ENCODE measurements at regions not wholly inside any gene's neighbourhood (a gene's known extent, or its start where the extent isn't known, plus 50 kb on each side); places are given as distances from the start of the nearest gene placed in this dataset.

DNA sequence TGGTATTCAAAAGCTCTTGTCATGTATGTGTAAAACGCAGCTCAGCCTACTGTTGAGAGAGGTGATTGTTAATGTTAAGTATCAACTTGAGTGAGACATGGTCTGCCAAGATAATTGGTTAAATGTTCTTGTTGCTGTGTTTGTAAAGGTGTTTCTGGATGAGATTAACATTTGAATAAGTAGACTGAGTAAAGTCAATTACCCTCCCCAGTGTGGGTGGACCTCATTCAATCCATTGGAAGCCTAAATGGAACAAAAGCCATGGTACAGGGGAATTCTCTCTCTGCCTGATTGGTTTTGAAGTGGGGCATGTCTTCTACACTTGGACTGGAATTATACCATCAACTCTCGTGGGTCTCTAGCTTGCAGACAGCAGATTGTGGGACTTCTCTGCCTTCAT lies 63.8 kb upstream of the RERGL start:
- Histone ChIP-seq H3K27me3 (ENCODE audit: control insufficient read depth, insufficient read depth, low read length) (no peaks in the 10 kb centered on the region), H3K4me3 (ENCODE audit: low read length) (no peak overlapping the region), H3K9me3 (ENCODE audit: control insufficient read depth, low read depth, low read length) (peaks cover 7% of the 10 kb centered on the region), H3K4me1 (ENCODE audit: control insufficient read depth, insufficient read depth, low read length) (no peaks in the 10 kb centered on the region), H3K27ac (ENCODE audit: low read length) (no peak overlapping the region), H3K36me3 (ENCODE audit: control insufficient read depth, insufficient read depth, low read length) (no peaks in the 10 kb centered on the region)
- DNase-seq, result no peak
- WGBS (ENCODE audit: insufficient coverage, low lambda C conversion rate), result 60% methylated on average over 1 of the region's 2 CpGs

DNA sequence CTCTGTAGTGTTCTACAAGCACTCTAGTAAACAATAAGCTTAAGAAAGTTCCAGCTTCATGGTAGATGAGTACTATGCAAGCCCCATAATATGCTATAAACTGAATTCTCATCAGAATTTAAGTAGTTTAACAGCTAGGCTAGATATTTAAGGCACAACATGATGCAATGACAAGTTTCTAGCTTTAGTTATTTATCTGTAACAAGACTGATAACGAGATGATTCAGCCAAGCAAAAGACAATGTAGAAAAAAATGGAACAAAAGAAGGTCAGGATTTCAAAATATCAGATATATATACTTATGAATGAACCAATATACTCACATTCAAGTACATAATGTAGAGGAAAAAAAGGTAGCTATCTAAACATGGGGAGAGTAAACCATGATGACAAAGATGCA lies 61.0 kb upstream of the RERGL start:
- no peak for DNase-seq
- Histone ChIP-seq H3K4me3 (ENCODE audit: low read length) (no peak overlapping the region), H3K27me3 (ENCODE audit: control insufficient read depth, insufficient read depth, low read length) (no peaks in the 10 kb centered on the region), H3K9me3 (ENCODE audit: control insufficient read depth, low read depth, low read length) (peaks cover 7% of the 10 kb centered on the region), H3K36me3 (ENCODE audit: control insufficient read depth, insufficient read depth, low read length) (no peaks in the 10 kb centered on the region), H3K4me1 (ENCODE audit: control insufficient read depth, insufficient read depth, low read length) (no peaks in the 10 kb centered on the region), H3K27ac (ENCODE audit: low read length) (no peak overlapping the region)
- 78% methylated on average over 1 of the region's 1 CpG for WGBS (ENCODE audit: insufficient coverage, low lambda C conversion rate)

DNA sequence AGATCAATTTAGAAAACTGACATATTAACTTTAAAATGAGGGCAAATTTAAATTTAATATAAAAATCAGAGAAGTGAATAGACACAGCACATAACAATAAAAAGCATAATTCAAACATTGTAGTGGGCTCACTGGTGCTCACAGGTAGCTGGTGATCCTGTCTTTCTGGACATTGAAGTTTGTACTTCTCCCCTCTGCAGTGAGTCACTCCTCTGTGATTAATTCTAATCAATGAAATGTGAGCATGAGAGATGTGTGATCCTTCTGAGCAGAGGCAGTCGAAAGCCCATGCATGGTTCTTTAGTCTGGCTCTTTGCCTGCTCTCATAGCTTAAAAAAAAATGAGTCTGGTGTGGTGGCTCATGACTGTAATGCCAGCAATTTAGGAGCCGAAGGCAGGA lies 59.0 kb upstream of the RERGL start:
- DNase-seq, result no peak
- H3K27me3 ChIP-seq (ENCODE audit: control insufficient read depth, insufficient read depth, low read length), result no peaks in the 10 kb centered on the region
- H3K36me3 ChIP-seq (ENCODE audit: control insufficient read depth, insufficient read depth, low read length), result no peaks in the 10 kb centered on the region
- H3K9me3 ChIP-seq (ENCODE audit: control insufficient read depth, low read depth, low read length), result no peaks in the 10 kb centered on the region
- H3K4me1 ChIP-seq (ENCODE audit: control insufficient read depth, insufficient read depth, low read length), result no peaks in the 10 kb centered on the region
- no peak overlapping the region for H3K4me3 ChIP-seq (ENCODE audit: low read length)
- H3K27ac ChIP-seq (ENCODE audit: low read length), result no peak overlapping the region
- no CpG with 5 or more reads among the region's 2 CpGs for WGBS (ENCODE audit: insufficient coverage, low lambda C conversion rate)

DNA sequence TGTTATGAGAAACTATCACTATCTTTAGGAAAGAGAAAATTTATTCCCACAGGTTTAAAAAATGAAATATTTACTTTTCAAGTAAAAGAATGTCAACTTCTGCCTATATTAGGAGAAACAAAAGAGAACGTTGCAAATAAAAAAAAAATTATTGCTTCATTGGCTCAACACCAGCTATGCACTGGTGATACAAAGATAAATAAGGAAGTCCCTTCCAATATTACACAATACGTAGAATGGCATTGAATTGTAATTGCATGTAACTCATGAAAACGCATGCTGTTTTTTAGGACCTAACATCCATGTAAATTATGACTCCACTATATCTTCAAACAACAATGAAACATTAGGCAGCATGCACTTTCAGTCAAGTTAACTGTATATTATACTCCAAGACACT lies 56.4 kb upstream of the RERGL start:
- no peaks in the 10 kb centered on the region for H3K9me3 ChIP-seq (ENCODE audit: control insufficient read depth, low read depth, low read length)
- H3K36me3 ChIP-seq (ENCODE audit: control insufficient read depth, insufficient read depth, low read length), result no peaks in the 10 kb centered on the region
- no peaks in the 10 kb centered on the region for H3K27me3 ChIP-seq (ENCODE audit: control insufficient read depth, insufficient read depth, low read length)
- 56% methylated on average over 1 of the region's 3 CpGs for WGBS (ENCODE audit: insufficient coverage, low lambda C conversion rate)
- DNase-seq, result no peak
- H3K4me1 ChIP-seq (ENCODE audit: control insufficient read depth, insufficient read depth, low read length), result no peaks in the 10 kb centered on the region
- no peak overlapping the region for H3K27ac ChIP-seq (ENCODE audit: low read length)
- H3K4me3 ChIP-seq (ENCODE audit: low read length), result no peak overlapping the region

DNA sequence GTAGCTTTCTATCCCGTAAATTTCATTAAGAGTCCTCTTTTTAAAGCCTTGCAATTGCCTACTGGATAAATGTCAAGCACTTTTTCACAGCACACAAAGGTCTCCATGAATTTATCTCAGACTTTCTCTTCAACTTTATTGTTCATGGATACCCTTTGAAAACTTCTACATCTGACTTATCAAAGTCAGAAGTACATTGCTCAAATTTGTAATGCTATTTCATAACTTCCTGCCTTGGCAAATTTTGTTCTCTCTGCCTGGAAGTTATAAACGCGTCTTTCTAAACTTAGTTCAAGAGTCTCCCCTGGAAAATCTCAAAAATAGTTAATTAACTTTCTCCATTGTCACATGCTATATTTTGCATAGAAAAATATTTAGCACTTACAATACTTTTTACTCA lies 55.9 kb upstream of the RERGL start:
- H3K36me3 ChIP-seq (ENCODE audit: control insufficient read depth, insufficient read depth, low read length), result no peaks in the 10 kb centered on the region
- H3K9me3 ChIP-seq (ENCODE audit: control insufficient read depth, low read depth, low read length), result no peaks in the 10 kb centered on the region
- no peak overlapping the region for H3K27ac ChIP-seq (ENCODE audit: low read length)
- WGBS (ENCODE audit: insufficient coverage, low lambda C conversion rate), result 83% methylated on average over 1 of the region's 3 CpGs
- H3K4me3 ChIP-seq (ENCODE audit: low read length), result no peak overlapping the region
- no peak for DNase-seq
- no peaks in the 10 kb centered on the region for H3K27me3 ChIP-seq (ENCODE audit: control insufficient read depth, insufficient read depth, low read length)
- H3K4me1 ChIP-seq (ENCODE audit: control insufficient read depth, insufficient read depth, low read length), result no peaks in the 10 kb centered on the region

DNA sequence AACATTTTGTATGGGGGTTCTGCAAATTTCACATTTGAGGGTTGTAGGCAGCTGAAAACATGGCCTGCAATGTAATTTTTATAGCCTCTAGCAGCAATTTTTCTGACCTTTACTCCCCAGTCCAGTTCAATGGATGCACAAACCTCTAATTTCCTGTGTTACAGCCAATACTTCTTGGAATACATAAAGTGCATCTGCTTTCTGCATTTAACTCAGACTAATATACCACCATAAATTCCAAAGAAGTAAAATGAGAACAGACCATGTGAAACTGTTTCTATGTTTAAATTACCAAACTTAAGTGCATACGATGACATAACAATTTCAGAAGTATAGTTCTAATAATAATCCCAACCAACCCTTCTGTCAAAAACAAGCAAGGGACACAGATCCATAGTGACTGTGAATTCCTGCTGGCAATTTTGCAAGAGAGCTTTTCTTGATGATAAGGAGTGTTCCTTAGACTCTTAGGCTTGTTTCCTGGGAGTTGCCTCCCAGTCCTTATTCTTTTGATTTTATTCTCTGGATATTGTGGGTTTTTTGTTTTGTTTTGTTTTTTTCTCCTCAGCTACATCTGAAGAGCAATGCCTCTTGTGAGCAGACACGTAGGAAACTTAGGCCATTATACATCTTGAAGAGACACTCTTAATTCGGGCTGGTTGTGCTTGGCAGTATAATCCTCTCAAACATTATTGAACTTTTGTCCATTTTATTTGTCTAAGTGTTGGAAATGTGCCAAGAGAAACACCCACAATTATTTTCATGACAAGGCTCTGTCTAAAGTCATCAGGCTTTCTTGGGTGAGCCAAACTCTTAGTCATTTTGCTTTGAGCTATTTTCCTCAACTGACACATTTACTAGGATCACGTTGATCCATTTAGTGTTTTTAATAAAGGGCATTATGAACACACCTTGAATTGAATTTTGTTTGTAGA lies 51.3 kb upstream of the RERGL start:
- Histone ChIP-seq H3K4me3 (ENCODE audit: low read length) (no peak overlapping the region), H3K36me3 (ENCODE audit: control insufficient read depth, insufficient read depth, low read length) (no peaks in the 10 kb centered on the region), H3K27me3 (ENCODE audit: control insufficient read depth, insufficient read depth, low read length) (no peaks in the 10 kb centered on the region), H3K27ac (ENCODE audit: low read length) (peak overlapping the region; percentile 3), H3K4me1 (ENCODE audit: control insufficient read depth, insufficient read depth, low read length) (no peaks in the 10 kb centered on the region), H3K9me3 (ENCODE audit: control insufficient read depth, low read depth, low read length) (no peaks in the 10 kb centered on the region)
- WGBS (ENCODE audit: insufficient coverage, low lambda C conversion rate), result no CpG with 5 or more reads among the region's 4 CpGs
- peak in 1 of 2 donors; percentile 52 for DNase-seq

DNA sequence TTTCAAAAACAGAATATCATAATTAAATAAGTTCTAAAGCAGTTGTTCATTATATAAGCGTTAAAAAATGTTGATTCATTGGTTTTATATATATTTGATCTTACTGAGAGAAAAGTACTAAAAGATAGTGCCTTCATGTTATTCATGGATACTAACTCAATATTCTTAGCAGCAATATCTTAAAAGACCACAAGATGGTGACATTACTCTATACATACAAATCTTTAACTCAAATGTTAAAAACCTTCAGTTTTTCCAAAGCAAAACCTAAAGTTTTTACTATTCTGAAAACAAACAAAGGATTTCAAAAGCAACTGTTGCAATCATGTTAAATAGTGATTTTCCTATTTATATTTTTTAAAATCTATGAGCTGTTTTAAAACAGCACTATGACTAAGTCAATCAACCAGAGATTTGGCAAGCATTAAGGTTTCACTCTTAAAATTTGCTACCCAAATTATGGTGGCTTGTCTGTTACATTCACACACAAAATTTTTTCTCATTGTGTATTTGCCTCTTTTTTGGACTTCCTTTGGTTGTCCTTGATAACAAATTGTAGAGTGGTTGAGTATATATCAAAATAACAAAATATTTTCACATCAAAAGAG lies 50.1 kb upstream of the RERGL start:
- WGBS (ENCODE audit: insufficient coverage, low lambda C conversion rate), result 20% methylated on average over 1 of the region's 1 CpG
- H3K27me3 ChIP-seq (ENCODE audit: control insufficient read depth, insufficient read depth, low read length), result no peaks in the 10 kb centered on the region
- no peaks in the 10 kb centered on the region for H3K9me3 ChIP-seq (ENCODE audit: control insufficient read depth, low read depth, low read length)
- no peak overlapping the region for H3K27ac ChIP-seq (ENCODE audit: low read length)
- no peaks in the 10 kb centered on the region for H3K36me3 ChIP-seq (ENCODE audit: control insufficient read depth, insufficient read depth, low read length)
- peak in 1 of 2 donors; percentile 13 for DNase-seq
- H3K4me3 ChIP-seq (ENCODE audit: low read length), result no peak overlapping the region
- H3K4me1 ChIP-seq (ENCODE audit: control insufficient read depth, insufficient read depth, low read length), result no peaks in the 10 kb centered on the region

Measured in large intestine (tissue), 3 donors.